IPS-NIHi11 (cell line): ENCODE measurements at regions not wholly inside any gene's neighbourhood (a gene's known extent, or its start where the extent isn't known, plus 50 kb on each side); places are given as distances from the start of the nearest gene placed in this dataset.

Experiments used
- DNase-seq: peaks from one replicate; pipeline ENCODE4 v3.0.0; 2012; ENCODE audit warnings: mixed read lengths, low spot score

DNA sequence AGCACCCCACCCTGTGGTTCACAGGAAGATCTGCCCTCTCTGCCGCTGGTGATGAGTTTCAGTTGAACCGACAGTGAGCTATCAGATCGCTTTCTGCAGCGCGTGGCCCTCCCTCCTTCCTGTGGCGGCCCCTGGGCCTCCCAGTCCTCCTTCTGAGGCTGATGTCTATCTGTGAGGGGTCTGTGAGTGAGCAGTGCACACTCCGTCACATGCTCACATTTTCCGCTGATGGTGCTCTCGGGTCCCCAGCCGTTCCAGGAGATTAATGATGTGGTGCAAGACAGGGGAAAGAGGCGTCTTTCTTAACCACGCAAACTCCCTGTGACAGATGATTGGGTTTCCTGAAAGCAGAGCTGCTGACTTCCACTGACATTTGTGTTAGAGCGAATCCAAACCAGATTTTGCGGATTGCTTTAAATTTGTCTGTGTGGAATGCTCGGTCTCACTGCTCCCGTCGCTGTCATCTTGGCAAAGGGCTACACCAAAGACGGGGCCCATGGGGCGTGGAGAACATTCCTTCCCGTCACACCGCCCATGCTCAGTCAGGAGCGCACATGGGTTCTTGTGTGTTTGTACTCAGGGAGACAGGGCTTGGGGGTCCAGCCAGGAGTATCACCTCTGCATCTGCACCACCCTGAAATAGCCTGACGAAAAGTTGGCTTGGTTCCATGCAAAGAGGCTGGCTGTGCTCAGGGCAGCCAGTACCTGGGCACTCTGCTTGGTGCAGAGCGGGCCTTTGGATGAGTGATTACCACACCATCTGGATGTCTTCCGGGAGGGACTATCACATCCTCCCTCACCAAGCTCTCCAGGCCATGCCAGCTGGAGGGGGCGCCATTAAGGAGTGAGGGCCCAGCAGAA, 154.7 kb upstream of the HS6ST1 start:
- no peak for DNase-seq

- no peak for DNase-seq
These were observed 155.6 kb upstream of the HS6ST1 start for GRCh38 chr2:128474036-128474955.

DNA sequence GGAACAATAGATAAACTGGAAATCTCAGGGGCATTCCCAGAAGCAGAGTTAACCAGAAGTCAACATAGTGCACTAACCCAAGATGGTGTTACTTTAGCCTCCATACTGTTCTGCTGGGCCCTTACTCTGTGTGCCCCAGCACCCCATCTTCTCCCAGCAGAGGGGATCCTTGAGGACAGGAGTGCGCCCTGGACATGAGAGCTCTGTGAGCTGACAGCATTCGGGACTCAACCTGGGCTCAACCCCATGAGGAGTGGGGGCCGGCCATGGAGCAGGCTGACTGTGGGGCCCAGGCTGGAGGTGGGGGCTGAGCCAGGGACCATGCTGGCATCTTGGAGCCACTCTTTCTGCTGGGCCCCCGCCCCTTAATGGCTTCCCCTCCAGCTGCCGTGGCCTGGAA, 156.3 kb upstream of the HS6ST1 start:
- DNase-seq: no peak

GRCh38 chr2:128475427-128476211, 157.0 kb upstream of the HS6ST1 start:
- DNase-seq: no peak

- DNase-seq: no peak
These were observed 158.6 kb upstream of the HS6ST1 start for GRCh38 chr2:128477026-128477820.

- DNase-seq: no peak
These were observed 159.2 kb upstream of the HS6ST1 start for GRCh38 chr2:128477891-128478290.

GRCh38 chr2:128485761-128486639, 167.3 kb upstream of the HS6ST1 start:
- no peak for DNase-seq

DNA sequence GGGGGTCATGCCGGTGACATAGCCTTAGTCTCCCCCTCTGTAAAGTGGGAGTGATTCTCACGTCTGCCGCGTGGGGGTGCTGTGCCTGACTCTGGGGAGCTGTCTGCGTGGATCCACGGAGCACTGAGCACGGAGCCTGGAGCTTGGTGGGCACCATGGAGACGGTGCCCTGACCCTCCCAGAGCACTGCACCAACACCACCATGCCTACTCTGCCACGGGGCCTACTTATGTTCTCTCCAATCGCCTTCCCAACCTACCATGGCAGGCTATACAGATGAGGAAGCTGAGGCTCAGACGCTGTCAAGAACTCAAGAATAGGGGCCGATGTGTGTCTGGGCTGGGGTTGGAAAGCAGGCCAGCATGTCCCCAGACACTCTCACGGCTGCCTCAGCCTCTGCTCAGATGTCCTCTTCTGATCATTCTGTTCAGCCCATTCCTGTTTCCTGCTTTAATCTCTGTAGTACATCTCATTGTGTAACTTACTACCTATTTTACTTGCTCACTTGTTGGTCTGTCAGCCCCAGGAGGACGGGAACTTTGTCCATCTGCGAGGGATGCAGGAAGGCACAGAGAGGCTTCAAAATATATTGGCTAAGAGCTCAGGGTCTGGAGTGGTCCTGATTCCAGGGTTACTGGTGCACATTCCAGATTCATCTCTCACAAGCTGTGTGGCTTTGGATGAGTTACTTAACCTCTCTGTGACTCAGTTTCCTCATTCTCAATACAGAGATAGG, 168.1 kb upstream of the HS6ST1 start:
- no peak for DNase-seq

- DNase-seq: no peak
These were observed 169.2 kb upstream of the HS6ST1 start for GRCh38 chr2:128487650-128488387.

DNA sequence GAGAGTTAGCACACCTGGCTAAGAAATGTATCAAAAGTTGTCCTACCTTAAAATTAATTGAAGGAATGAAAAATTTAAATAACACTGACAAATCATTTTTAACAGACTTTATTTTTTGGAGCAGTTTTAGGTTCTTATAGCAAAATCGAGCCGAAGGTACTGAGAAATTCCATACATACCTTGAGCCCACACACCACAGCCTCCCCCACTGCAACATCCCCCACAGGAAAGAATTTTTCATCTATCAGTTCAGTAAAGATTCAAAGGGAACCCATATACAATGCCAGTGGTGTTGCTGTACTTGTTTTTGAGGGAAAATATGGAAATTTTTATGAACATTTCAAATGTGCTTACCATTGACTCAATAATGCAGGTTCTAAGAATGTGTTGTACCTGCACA, 169.8 kb upstream of the HS6ST1 start:
- no peak for DNase-seq

- DNase-seq: no peak
These were observed 171.0 kb upstream of the HS6ST1 start for GRCh38 chr2:128489526-128490273.

- no peak for DNase-seq
These were observed 171.7 kb upstream of the HS6ST1 start for GRCh38 chr2:128490321-128490720.

GRCh38 chr2:128490881-128491691, 172.4 kb upstream of the HS6ST1 start:
- DNase-seq: no peak

DNA sequence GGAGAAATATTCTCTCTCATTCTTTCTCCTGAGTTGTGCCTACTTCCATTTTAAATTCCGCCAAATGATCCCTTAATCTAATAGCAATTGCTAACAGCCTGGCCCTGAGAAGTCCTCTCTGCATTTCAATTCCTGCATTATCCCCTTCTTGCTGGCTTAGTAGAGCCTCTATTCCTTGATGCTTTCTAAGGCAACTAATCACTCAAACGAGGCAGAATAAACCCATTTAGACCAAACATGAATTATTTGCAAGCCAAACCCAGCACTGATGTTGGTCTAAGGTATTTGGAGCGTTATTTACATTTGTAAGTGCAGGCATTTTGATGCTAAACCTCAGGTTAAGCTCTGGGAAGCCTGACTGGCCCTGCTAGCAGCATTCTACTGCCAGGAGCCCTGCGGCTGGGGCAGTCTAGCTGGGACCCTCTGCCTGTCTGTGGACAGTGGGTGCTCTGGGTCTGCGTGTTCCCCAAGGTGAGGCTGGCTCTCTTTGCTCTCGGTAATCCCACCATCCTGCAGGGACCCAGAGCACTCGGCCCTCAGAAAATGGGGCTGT, 173.1 kb upstream of the HS6ST1 start:
- DNase-seq: no peak

DNA sequence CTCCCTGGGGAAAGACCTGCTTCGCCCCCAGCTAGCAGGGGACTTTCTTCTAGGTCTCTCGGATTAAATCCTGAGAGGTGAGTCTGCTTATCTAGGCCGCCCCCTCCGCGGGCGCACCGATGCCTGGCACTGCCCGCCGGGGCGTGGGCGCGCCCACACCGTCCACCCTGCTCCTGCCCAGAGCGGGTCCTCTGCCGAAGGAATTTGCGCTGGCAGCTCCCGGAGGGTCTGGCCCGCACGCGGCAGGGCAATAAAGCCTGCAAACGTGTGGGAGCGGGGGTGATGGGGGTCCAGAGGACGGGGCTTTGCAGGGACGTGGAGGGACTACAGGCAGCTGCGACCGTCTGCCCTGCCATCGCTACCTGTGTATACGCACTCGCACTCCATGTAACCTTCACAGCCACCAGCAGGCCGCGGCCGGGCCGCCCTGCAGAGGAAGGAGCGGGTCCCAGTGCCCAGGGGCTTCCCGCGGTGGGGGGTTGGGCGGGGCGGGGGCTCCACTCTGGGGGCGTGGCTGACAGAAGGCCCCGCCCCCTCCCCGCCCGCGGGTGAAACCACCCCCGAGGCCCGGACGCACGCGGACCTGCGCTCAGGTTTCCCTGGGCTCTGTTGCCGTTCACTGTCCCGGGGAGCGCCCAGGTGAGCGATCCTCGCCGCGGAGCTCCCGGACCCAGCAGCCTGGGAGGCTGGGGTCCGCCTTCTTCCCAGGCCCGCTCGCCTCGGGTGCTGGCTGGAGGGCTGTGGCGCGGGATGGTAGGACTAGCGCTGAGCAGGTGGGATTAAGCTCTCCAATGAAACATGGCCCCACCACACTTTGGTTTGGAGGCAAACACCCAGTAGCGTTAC, 174.5 kb upstream of the HS6ST1 start:
- no peak for DNase-seq

DNA sequence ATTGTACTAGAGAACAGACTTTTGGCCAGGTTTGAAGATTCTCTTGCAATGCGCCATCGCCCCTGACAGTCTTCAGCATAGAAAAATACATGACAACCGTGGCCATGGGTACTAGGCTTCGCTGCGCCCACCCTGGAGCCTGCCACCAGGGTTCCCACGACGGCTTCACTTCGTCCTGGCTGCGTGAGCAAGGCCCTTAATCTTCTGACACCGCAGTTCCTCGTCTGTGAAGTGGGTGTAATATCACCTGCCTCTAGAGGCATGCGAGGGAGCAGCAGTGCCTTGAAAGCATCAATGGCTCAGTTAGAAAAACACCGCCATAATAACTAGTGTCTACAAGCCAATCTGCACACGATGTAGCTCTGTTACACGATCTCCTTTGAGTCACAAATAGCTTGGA, 175.2 kb upstream of the HS6ST1 start:
- DNase-seq: no peak
